ENCODE measurements at regions not wholly inside any gene's neighbourhood (a gene's known extent, or its start where the extent isn't known, plus 50 kb on each side); places are given as distances from the start of the nearest gene placed in this dataset.

- no peak for TF ChIP-seq CTCF (IDR thresholded peaks at IDR 0.05)
- TF ChIP-seq EZH2 (IDR thresholded peaks at IDR 0.05; ENCODE audit: borderline replicate concordance, insufficient read depth, low read depth, low read length, poor library complexity, severe bottlenecking): no peak
Measured at GRCh38 chr2:121120991-121121390, 164.0 kb downstream of the TFCP2L1 start.

Measured in B cell (primary cell).